Loucy (cell line): ENCODE measurements at regions not wholly inside any gene's neighbourhood (a gene's known extent, or its start where the extent isn't known, plus 50 kb on each side); places are given as distances from the start of the nearest gene placed in this dataset.

ENCODE experiments used
- H2AFZ ChIP-seq: fragments of 200-600 bp; sonication (generic); 2 replicates; pipeline ENCODE4 v1.6.0; 2016; ENCODE audit warnings: antibody characterized with exemption, mild to moderate bottlenecking, low read length, moderate library complexity
- H3F3A ChIP-seq: fragments of 200-600 bp; 2 replicates; pipeline ENCODE4 v1.6.0; 2016; ENCODE audit warnings: antibody characterized with exemption, low read depth, mild to moderate bottlenecking
- H3K27me3 ChIP-seq: fragments of 200-600 bp; sonication (generic); 2 replicates; pipeline ENCODE4 v1.6.1; 2014; ENCODE audit warnings: low read length, mild to moderate bottlenecking; ENCODE audit not compliant: insufficient read depth, poor library complexity, severe bottlenecking
- H3K36me3 ChIP-seq: fragments of 200-600 bp; sonication (generic); 2 replicates; pipeline ENCODE4 v1.6.1; 2016; ENCODE audit warnings: low read length; ENCODE audit not compliant: insufficient read depth
- H3K4me1 ChIP-seq: fragments of 200-600 bp; sonication (generic); 2 replicates; pipeline ENCODE4 v1.5.1; 2014; ENCODE audit warnings: low read length, mild to moderate bottlenecking; ENCODE audit not compliant: insufficient read depth, poor library complexity, severe bottlenecking
- H3K4me2 ChIP-seq: fragments of 200-600 bp; sonication (generic); 2 replicates; pipeline ENCODE4 v1.6.0; 2014; ENCODE audit warnings: antibody characterized with exemption, low read length, low read depth, mild to moderate bottlenecking; ENCODE audit not compliant: poor library complexity, severe bottlenecking
- H3K4me3 ChIP-seq: fragments of 200-600 bp; sonication (generic); 2 replicates; pipeline ENCODE4 v1.5.1; 2014; ENCODE audit warnings: low read length, mild to moderate bottlenecking, mixed read lengths; ENCODE audit not compliant: poor library complexity, severe bottlenecking
- H3K79me2 ChIP-seq: fragments of 200-600 bp; sonication (generic); 2 replicates; pipeline ENCODE4 v1.6.1; 2014; ENCODE audit warnings: low read length; ENCODE audit not compliant: insufficient read depth
- H3K9ac ChIP-seq: fragments of 200-600 bp; sonication (generic); 2 replicates; pipeline ENCODE4 v1.6.0; 2014; ENCODE audit warnings: mild to moderate bottlenecking, low read depth, low read length, moderate library complexity; ENCODE audit not compliant: poor library complexity, severe bottlenecking
- H3K9me2 ChIP-seq: fragments of 200-600 bp; sonication (generic); replicated peaks from 2 replicates; pipeline ENCODE4 v1.6.1; 2016; ENCODE audit warnings: low read depth, low read length, mixed read lengths
- H3K9me3 ChIP-seq: fragments of 200-600 bp; sonication (generic); 2 replicates; pipeline ENCODE4 v1.6.1; 2014; ENCODE audit warnings: mild to moderate bottlenecking, antibody characterized with exemption, low read length, low read depth; ENCODE audit not compliant: insufficient read depth
- H4K20me1 ChIP-seq: fragments of 200-600 bp; sonication (generic); 2 replicates; pipeline ENCODE4 v1.6.0; 2014; ENCODE audit warnings: antibody characterized with exemption, low read length, mild to moderate bottlenecking; ENCODE audit not compliant: insufficient read depth, poor library complexity, severe bottlenecking
- EZH2phosphoT487 ChIP-seq: fragments of 200-600 bp; IDR thresholded peaks from 2 replicates; pipeline ENCODE4 v1.6.1; 2018; ENCODE audit warnings: antibody characterized with exemption, mild to moderate bottlenecking, moderate library complexity, borderline replicate concordance
- TF ChIP-seq, protein P1 (sequence below): fragments of 200-600 bp; sonication (generic); conservative IDR thresholded peaks from 2 replicates; pipeline ENCODE4 v1.5.1; 2014; ENCODE audit warnings: mild to moderate bottlenecking, antibody characterized with exemption, low read length

DNA sequence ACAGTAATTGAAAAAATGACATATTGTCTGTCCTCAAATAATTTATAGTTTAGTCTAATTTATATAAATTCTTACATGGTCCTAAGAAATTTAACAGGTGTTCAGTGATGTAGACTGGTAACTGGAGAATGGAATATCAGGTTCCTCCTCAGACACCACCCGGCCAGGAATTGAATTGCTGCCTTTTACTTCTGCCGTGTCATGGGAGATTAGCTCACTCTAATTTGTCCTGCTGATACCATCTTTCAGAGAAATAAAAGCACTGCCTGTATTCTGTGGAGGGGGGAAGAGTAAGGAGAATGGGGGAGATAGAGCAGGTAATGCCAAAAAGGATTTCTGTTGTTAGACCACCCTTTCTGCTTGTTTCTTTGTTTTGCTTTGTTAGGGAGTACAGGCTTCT, 125.2 kb upstream of the KLHL4 start:
- H3K79me2 ChIP-seq = no peaks in the 10 kb centered on the region
- no peak overlapping the region for H3K4me3 ChIP-seq
- H3K9ac ChIP-seq = no peak overlapping the region
- no peak overlapping the region for H3K4me2 ChIP-seq
- no peaks in the 10 kb centered on the region for H3F3A ChIP-seq
- H3K36me3 ChIP-seq = no peaks in the 10 kb centered on the region
- no peaks in the 10 kb centered on the region for H3K27me3 ChIP-seq
- H4K20me1 ChIP-seq = no peaks in the 10 kb centered on the region
- H3K9me3 ChIP-seq = no peaks in the 10 kb centered on the region
- H2AFZ ChIP-seq = no peak overlapping the region
- no peaks in the 10 kb centered on the region for H3K9me2 ChIP-seq
- TF ChIP-seq, protein P1, sequence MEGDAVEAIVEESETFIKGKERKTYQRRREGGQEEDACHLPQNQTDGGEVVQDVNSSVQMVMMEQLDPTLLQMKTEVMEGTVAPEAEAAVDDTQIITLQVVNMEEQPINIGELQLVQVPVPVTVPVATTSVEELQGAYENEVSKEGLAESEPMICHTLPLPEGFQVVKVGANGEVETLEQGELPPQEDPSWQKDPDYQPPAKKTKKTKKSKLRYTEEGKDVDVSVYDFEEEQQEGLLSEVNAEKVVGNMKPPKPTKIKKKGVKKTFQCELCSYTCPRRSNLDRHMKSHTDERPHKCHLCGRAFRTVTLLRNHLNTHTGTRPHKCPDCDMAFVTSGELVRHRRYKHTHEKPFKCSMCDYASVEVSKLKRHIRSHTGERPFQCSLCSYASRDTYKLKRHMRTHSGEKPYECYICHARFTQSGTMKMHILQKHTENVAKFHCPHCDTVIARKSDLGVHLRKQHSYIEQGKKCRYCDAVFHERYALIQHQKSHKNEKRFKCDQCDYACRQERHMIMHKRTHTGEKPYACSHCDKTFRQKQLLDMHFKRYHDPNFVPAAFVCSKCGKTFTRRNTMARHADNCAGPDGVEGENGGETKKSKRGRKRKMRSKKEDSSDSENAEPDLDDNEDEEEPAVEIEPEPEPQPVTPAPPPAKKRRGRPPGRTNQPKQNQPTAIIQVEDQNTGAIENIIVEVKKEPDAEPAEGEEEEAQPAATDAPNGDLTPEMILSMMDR = no peak
- no peak for TF ChIP-seq EZH2phosphoT487
- H3K4me1 ChIP-seq = no peaks in the 10 kb centered on the region

DNA sequence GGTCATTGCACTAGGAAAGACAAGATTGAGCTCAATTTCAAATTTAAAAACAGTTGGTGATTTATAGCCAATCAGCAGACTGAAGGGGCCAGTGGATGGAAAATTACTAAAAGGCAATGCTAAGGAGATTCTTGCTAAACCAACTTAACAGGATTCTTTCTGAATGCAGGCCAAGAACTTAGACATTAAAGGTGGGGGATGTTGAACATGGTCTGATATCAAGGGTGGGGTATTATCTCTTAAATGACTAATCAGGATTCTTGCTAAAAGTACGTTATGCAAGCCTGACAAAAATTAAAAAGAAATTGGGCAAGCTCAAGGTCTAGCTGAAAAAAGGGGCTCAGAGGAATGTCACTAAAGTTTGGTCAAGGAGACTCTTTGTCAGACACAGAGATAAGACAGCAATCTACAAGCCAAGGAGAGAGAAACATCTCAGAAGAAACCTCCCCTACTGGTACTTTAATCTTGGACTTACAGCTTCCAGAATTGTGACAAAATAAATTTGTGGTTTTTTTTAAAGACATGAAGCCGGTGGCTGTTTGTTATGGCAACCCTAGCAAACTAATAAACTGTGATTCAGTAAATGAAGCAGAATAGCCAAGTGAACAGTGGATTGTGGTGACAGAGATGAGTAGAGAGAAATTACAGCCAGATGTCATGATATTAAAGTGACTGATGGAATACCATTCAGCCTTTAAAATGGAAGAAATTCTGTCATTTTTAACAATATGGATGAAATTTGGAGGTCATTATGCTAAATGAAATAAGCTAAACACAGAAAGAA, 120.3 kb upstream of the KLHL4 start:
- H3F3A ChIP-seq = no peaks in the 10 kb centered on the region
- no peaks in the 10 kb centered on the region for H3K36me3 ChIP-seq
- H3K9me3 ChIP-seq = no peaks in the 10 kb centered on the region
- no peak overlapping the region for H3K4me2 ChIP-seq
- no peak for TF ChIP-seq EZH2phosphoT487
- TF ChIP-seq, protein P1 = no peak
- no peak overlapping the region for H2AFZ ChIP-seq
- no peaks in the 10 kb centered on the region for H3K4me1 ChIP-seq
- H3K9me2 ChIP-seq = no peaks in the 10 kb centered on the region
- no peaks in the 10 kb centered on the region for H3K27me3 ChIP-seq
- H3K9ac ChIP-seq = no peak overlapping the region
- H3K79me2 ChIP-seq = no peaks in the 10 kb centered on the region
- H4K20me1 ChIP-seq = no peaks in the 10 kb centered on the region
- no peak overlapping the region for H3K4me3 ChIP-seq

DNA sequence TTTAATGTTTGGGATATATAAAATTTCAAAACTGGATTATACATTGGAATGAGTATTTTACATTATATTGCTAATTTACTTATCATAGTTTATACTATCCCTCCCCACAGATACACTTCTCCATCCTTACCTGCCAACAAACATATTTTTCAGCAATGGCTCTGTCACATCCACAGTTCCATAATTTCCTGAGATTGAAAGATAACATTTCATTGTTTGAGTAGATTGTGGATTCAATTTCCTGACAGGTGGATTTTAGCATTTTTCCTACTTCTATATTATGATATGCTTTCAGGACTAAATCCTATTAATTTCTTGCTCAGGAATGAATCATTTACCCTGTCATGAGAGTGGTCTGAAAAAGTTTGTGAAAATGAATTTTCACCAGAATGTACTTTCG, 115.3 kb upstream of the KLHL4 start:
- Histone ChIP-seq H3K9ac (no peak overlapping the region), H4K20me1 (no peaks in the 10 kb centered on the region), H3K4me3 (no peak overlapping the region), H3K27me3 (no peaks in the 10 kb centered on the region), H3K9me2 (no peaks in the 10 kb centered on the region), H3K4me2 (no peak overlapping the region), H3K4me1 (no peaks in the 10 kb centered on the region), H3F3A (no peaks in the 10 kb centered on the region), H3K36me3 (no peaks in the 10 kb centered on the region), H2AFZ (no peak overlapping the region), H3K79me2 (no peaks in the 10 kb centered on the region), H3K9me3 (no peaks in the 10 kb centered on the region)
- no peak for TF ChIP-seq EZH2phosphoT487
- TF ChIP-seq, protein P1 = no peak
